SK-N-SH (cell line): ENCODE measurements at regions not wholly inside any gene's neighbourhood (a gene's known extent, or its start where the extent isn't known, plus 50 kb on each side); places are given as distances from the start of the nearest gene placed in this dataset.

Experiments used
- CTCF ChIA-PET: fragments of 300-600, 350-600 bp; formaldehyde crosslinking; extraction: SDS; loops from one replicate; lab custom pipeline; 2021; lab: Yijun Ruan, JAX
- POLR2A ChIA-PET: fragments of 350-600 bp; sonication (Branson Sonifier 250); formaldehyde crosslinking; extraction: SDS; loops from one replicate; lab custom pipeline; 2020; ENCODE audit warnings: antibody characterized with exemption, inconsistent platforms; lab: Yijun Ruan, JAX
- DNase-seq: peaks from one replicate; pipeline ENCODE4 v3.0.0; 2012
- H2AFZ ChIP-seq: fragments of 200-600 bp; sonication (generic); 2 replicates; pipeline ENCODE4 v1.8.1; 2016; ENCODE audit warnings: antibody characterized with exemption, mild to moderate bottlenecking, low read depth
- H3F3A ChIP-seq: fragments of 200-600 bp; sonication (generic); replicated peaks from 2 replicates; pipeline ENCODE3; 2016; ENCODE audit warnings: antibody characterized with exemption, mild to moderate bottlenecking; ENCODE audit not compliant: insufficient read depth
- H3K27ac ChIP-seq, 2 experiments: fragments of 200-500 bp in 1 of 2; fragments of 200-600 bp in 1 of 2; sonication (Bioruptor generic) in 1 of 2; sonication (generic), shearing (Covaris generic) in 1 of 2; 2 replicates each; pipeline versions ENCODE4 v1.5.1 to v1.6.1; 2014 to 2016; ENCODE audit warnings: low read depth in 2 of 2, inconsistent platforms in 1 of 2, low read length in 1 of 2, mild to moderate bottlenecking in 1 of 2, mixed read lengths in 1 of 2
- H3K27me3 ChIP-seq: fragments of 200-600 bp; sonication (generic), shearing (Covaris generic); 2 replicates; pipeline ENCODE4 v1.6.1; 2016; ENCODE audit warnings: mixed run types; ENCODE audit not compliant: insufficient read depth
- H3K36me3 ChIP-seq, 2 experiments: fragments of 200-500 bp in 1 of 2; fragments of 200-600 bp in 1 of 2; sonication (Bioruptor generic) in 1 of 2; sonication (generic) in 1 of 2; replicated peaks in 1 of 2; 2 replicates each; pipeline versions ENCODE3 to v1.5.1; 2014 to 2016; ENCODE audit warnings: low read length in 1 of 2, mild to moderate bottlenecking in 1 of 2; ENCODE audit not compliant: insufficient read depth in 2 of 2, control insufficient read depth in 1 of 2
- H3K4me1 ChIP-seq, 2 experiments: fragments of 200-500 bp in 1 of 2; fragments of 200-600 bp in 1 of 2; sonication (Bioruptor generic) in 1 of 2; sonication (generic), shearing (Covaris generic) in 1 of 2; 2 replicates each; pipeline versions ENCODE4 v1.5.1 to v1.6.1; 2014 to 2016; ENCODE audit warnings: low read depth in 1 of 2, low read length in 1 of 2, mixed run types in 1 of 2; ENCODE audit not compliant: insufficient read depth in 2 of 2, control insufficient read depth in 1 of 2
- H3K4me2 ChIP-seq: fragments of 200-600 bp; sonication (generic), shearing (Covaris generic); 2 replicates; pipeline ENCODE4 v1.6.1; 2017; ENCODE audit warnings: mixed run types
- H3K4me3 ChIP-seq, 2 experiments: fragments of 200-500 bp in 1 of 2; fragments of 200-600 bp in 1 of 2; sonication (Bioruptor generic) in 1 of 2; sonication (generic), shearing (Covaris generic) in 1 of 2; 2 replicates each; pipeline versions ENCODE4 v1.5.1 to v1.8.1; 2014 to 2016; ENCODE audit warnings: low read depth in 2 of 2, inconsistent platforms in 1 of 2, low read length in 1 of 2, mild to moderate bottlenecking in 1 of 2, mixed read lengths in 1 of 2, moderate library complexity in 1 of 2
- H3K79me2 ChIP-seq: fragments of 200-600 bp; sonication (generic); 2 replicates; pipeline ENCODE4 v1.8.1; 2017; ENCODE audit warnings: mild to moderate bottlenecking; ENCODE audit not compliant: insufficient read depth
- H3K9ac ChIP-seq: fragments of 200-600 bp; sonication (generic); 2 replicates; pipeline ENCODE4 v1.6.1; 2017; ENCODE audit warnings: mixed run types
- H3K9me2 ChIP-seq: fragments of 200-600 bp; sonication (generic); 2 replicates; pipeline ENCODE4 v1.6.1; 2017; ENCODE audit warnings: mixed run types
- H3K9me3 ChIP-seq: fragments of 200-600 bp; sonication (generic); 2 replicates; pipeline ENCODE4 v1.6.1; 2017; ENCODE audit warnings: mixed run types, mild to moderate bottlenecking, moderate library complexity
- H4K20me1 ChIP-seq: fragments of 200-600 bp; sonication (generic); 2 replicates; pipeline ENCODE4 v1.6.1; 2017; ENCODE audit warnings: mild to moderate bottlenecking, mixed run types; ENCODE audit not compliant: insufficient read depth
- CHD2 ChIP-seq: fragments of 150-350 bp; IDR thresholded peaks from 2 replicates; pipeline ENCODE4 v1.6.1; 2018; ENCODE audit warnings: low read length; ENCODE audit not compliant: partially characterized antibody
- EP300 ChIP-seq, 2 experiments: IDR thresholded peaks; 2 replicates each; pipeline versions ENCODE4 v1.4.0 to v1.6.1; 2012; ENCODE audit warnings: borderline replicate concordance in 1 of 2, low read depth in 1 of 2, low read length in 1 of 2
- EZH2phosphoT487 ChIP-seq: fragments of 200-600 bp; sonication (generic); IDR thresholded peaks from 2 replicates; pipeline ENCODE4 v1.6.1; 2017; ENCODE audit warnings: low read depth, mixed run types, mild to moderate bottlenecking, antibody characterized with exemption, moderate library complexity, borderline replicate concordance
- GABPA ChIP-seq: IDR thresholded peaks from 2 replicates; pipeline ENCODE4 v1.4.0; 2012; ENCODE audit warnings: low read depth, mild to moderate bottlenecking
- IRF3 ChIP-seq: fragments of 150-350 bp; IDR thresholded peaks from 2 replicates; pipeline ENCODE4 v1.6.1; 2016; ENCODE audit warnings: mild to moderate bottlenecking, low read depth, low read length
- MAX ChIP-seq: IDR thresholded peaks from 2 replicates; pipeline ENCODE4 v1.4.0; 2012; ENCODE audit warnings: low read depth
- MEF2A ChIP-seq: IDR thresholded peaks from 2 replicates; pipeline ENCODE4 v1.4.0; 2012; ENCODE audit warnings: low read depth, borderline replicate concordance
- MXI1 ChIP-seq: IDR thresholded peaks from 2 replicates; pipeline ENCODE4 v1.6.1; 2012; ENCODE audit warnings: mild to moderate bottlenecking, low read depth, low read length, improper control_type of control experiment
- NFIC ChIP-seq: IDR thresholded peaks from 2 replicates; pipeline ENCODE4 v1.4.0; 2012; ENCODE audit warnings: borderline replicate concordance
- NRF1 ChIP-seq: IDR thresholded peaks from 2 replicates; pipeline ENCODE4 v1.6.1; 2012; ENCODE audit warnings: low read depth, mild to moderate bottlenecking, low read length
- RFX5 ChIP-seq: IDR thresholded peaks from 2 replicates; pipeline ENCODE4 v1.6.1; 2012; ENCODE audit warnings: mild to moderate bottlenecking, improper control_type of control experiment, low read length
- RXRA ChIP-seq: IDR thresholded peaks from 2 replicates; pipeline ENCODE4 v1.4.0; 2012; ENCODE audit warnings: low read depth, mild to moderate bottlenecking, borderline replicate concordance
- SMC3 ChIP-seq: IDR thresholded peaks from 2 replicates; pipeline ENCODE4 v1.6.1; 2012; ENCODE audit warnings: low read depth, low read length, improper control_type of control experiment
- TAF1 ChIP-seq: IDR thresholded peaks from 2 replicates; pipeline ENCODE4 v1.6.1; 2012; ENCODE audit warnings: low read depth, mild to moderate bottlenecking, low read length, moderate library complexity, borderline replicate concordance
- TCF12 ChIP-seq: IDR thresholded peaks from 2 replicates; pipeline ENCODE4 v1.4.0; 2012
- TEAD4 ChIP-seq: IDR thresholded peaks from 2 replicates; pipeline ENCODE4 v1.4.0; 2012; ENCODE audit warnings: mild to moderate bottlenecking, borderline replicate concordance; ENCODE audit not compliant: insufficient read depth
- WGBS: methylation state at CpG from one replicate; pipeline ENCODE4 v1.1.6; 2017; ENCODE audit warnings: low lambda C conversion rate; 5-methylcytosine and 5-hydroxymethylcytosine counted together
- TF ChIP-seq, protein P1 (sequence below): IDR thresholded peaks from 2 replicates; pipeline ENCODE4 v1.4.0; 2012; ENCODE audit warnings: low read depth, borderline replicate concordance
- TF ChIP-seq, protein P2 (sequence below): fragments of 200-600 bp; sonication (generic); IDR thresholded peaks from 2 replicates; pipeline ENCODE4 v1.6.1; 2017; ENCODE audit warnings: antibody characterized with exemption, mild to moderate bottlenecking, moderate library complexity

- H3K4me3 ChIP-seq: no peak overlapping the region
- no peak overlapping the region for H3K4me2 ChIP-seq
- TF ChIP-seq, protein P1, sequence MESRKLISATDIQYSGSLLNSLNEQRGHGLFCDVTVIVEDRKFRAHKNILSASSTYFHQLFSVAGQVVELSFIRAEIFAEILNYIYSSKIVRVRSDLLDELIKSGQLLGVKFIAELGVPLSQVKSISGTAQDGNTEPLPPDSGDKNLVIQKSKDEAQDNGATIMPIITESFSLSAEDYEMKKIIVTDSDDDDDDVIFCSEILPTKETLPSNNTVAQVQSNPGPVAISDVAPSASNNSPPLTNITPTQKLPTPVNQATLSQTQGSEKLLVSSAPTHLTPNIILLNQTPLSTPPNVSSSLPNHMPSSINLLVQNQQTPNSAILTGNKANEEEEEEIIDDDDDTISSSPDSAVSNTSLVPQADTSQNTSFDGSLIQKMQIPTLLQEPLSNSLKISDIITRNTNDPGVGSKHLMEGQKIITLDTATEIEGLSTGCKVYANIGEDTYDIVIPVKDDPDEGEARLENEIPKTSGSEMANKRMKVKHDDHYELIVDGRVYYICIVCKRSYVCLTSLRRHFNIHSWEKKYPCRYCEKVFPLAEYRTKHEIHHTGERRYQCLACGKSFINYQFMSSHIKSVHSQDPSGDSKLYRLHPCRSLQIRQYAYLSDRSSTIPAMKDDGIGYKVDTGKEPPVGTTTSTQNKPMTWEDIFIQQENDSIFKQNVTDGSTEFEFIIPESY: no peak
- TF ChIP-seq SMC3 (no peak), RXRA (no peak), NFIC (no peak), EP300 (IDR thresholded peaks at IDR 0.05; ENCODE audit: borderline replicate concordance in 1 of 2, low read depth in 1 of 2, low read length in 1 of 2) (no peak), IRF3 (no peak), GABPA (no peak), CHD2 (no peak), RFX5 (no peak), EZH2phosphoT487 (no peak), TEAD4 (no peak), MAX (no peak), TCF12 (no peak), NRF1 (no peak), MXI1 (no peak), TAF1 (no peak), MEF2A (no peak)
- TF ChIP-seq, protein P2, sequence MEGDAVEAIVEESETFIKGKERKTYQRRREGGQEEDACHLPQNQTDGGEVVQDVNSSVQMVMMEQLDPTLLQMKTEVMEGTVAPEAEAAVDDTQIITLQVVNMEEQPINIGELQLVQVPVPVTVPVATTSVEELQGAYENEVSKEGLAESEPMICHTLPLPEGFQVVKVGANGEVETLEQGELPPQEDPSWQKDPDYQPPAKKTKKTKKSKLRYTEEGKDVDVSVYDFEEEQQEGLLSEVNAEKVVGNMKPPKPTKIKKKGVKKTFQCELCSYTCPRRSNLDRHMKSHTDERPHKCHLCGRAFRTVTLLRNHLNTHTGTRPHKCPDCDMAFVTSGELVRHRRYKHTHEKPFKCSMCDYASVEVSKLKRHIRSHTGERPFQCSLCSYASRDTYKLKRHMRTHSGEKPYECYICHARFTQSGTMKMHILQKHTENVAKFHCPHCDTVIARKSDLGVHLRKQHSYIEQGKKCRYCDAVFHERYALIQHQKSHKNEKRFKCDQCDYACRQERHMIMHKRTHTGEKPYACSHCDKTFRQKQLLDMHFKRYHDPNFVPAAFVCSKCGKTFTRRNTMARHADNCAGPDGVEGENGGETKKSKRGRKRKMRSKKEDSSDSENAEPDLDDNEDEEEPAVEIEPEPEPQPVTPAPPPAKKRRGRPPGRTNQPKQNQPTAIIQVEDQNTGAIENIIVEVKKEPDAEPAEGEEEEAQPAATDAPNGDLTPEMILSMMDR: no peak
- no peaks in the 10 kb centered on the region for H3K79me2 ChIP-seq
- H3K27ac ChIP-seq: no peak overlapping the region
- H3K9me2 ChIP-seq: no peaks in the 10 kb centered on the region
- no peak for DNase-seq
- H3F3A ChIP-seq: peaks cover 4% of the 10 kb centered on the region
- no peaks in the 10 kb centered on the region for H3K27me3 ChIP-seq
- H3K4me1 ChIP-seq: peaks cover 0 to 7% of the 10 kb centered on the region in 2 experiments; a peak in 1 of 4 replicates
- 87% methylated on average over 3 of the region's 3 CpGs for WGBS
- H4K20me1 ChIP-seq: no peaks in the 10 kb centered on the region
- no peak overlapping the region for H2AFZ ChIP-seq
- H3K9ac ChIP-seq: no peak overlapping the region
- H3K36me3 ChIP-seq: peaks cover 0 to 7% of the 10 kb centered on the region in 2 experiments
- CTCF ChIA-PET: no interaction called here
- no peaks in the 10 kb centered on the region; the same call in 1 of the 2 replicates for H3K9me3 ChIP-seq
- POLR2A ChIA-PET: no interaction called here
Observed at GRCh38 chr2:145623136-145623535, 1103.2 kb upstream of the ZEB2 start.
